ENCODE measurements at regions not wholly inside any gene's neighbourhood (a gene's known extent, or its start where the extent isn't known, plus 50 kb on each side); places are given as distances from the start of the nearest gene placed in this dataset.

- H3K9ac ChIP-seq (ENCODE audit: low read depth, low read length) = no peak overlapping the region
- no peak overlapping the region for H3K27ac ChIP-seq (ENCODE audit: low read depth, low read length)
- no peak overlapping the region for H3K4me3 ChIP-seq (ENCODE audit: low read length)
- H3K9me3 ChIP-seq (ENCODE audit: insufficient read depth, low read depth, low read length) = no peaks in the 10 kb centered on the region
- no peaks in the 10 kb centered on the region for H3K27me3 ChIP-seq (ENCODE audit: insufficient read depth, low read length)
- no peaks in the 10 kb centered on the region for H3K36me3 ChIP-seq (ENCODE audit: insufficient read depth, low read length)
- peaks cover 69% of the 10 kb centered on the region for H3K4me1 ChIP-seq (ENCODE audit: insufficient read depth, low read length)
- WGBS = 84% methylated on average over 2 of the region's 2 CpGs
Observed at GRCh38 chr6:14787677-14788076, 458.2 kb upstream of the JARID2 start.

- 88% methylated on average over 4 of the region's 4 CpGs for WGBS
- no peaks in the 10 kb centered on the region for H3K36me3 ChIP-seq (ENCODE audit: insufficient read depth, low read length)
- H3K27me3 ChIP-seq (ENCODE audit: insufficient read depth, low read length) = no peaks in the 10 kb centered on the region
- H3K4me1 ChIP-seq (ENCODE audit: insufficient read depth, low read length) = peaks cover 60% of the 10 kb centered on the region
- H3K9me3 ChIP-seq (ENCODE audit: insufficient read depth, low read depth, low read length) = no peaks in the 10 kb centered on the region
- H3K9ac ChIP-seq (ENCODE audit: low read depth, low read length) = no peak overlapping the region
- no peak overlapping the region for H3K4me3 ChIP-seq (ENCODE audit: low read length)
- H3K27ac ChIP-seq (ENCODE audit: low read depth, low read length) = no peak overlapping the region
Observed at GRCh38 chr6:14789996-14790395, 455.9 kb upstream of the JARID2 start.

GRCh38 chr6:14790976-14791375 lies 454.9 kb upstream of the JARID2 start:
- peaks cover 51% of the 10 kb centered on the region for H3K4me1 ChIP-seq (ENCODE audit: insufficient read depth, low read length)
- H3K27me3 ChIP-seq (ENCODE audit: insufficient read depth, low read length) = no peaks in the 10 kb centered on the region
- 100% methylated on average over 1 of the region's 1 CpG for WGBS
- H3K27ac ChIP-seq (ENCODE audit: low read depth, low read length) = no peak overlapping the region
- H3K36me3 ChIP-seq (ENCODE audit: insufficient read depth, low read length) = no peaks in the 10 kb centered on the region
- H3K9me3 ChIP-seq (ENCODE audit: insufficient read depth, low read depth, low read length) = no peaks in the 10 kb centered on the region
- no peak overlapping the region for H3K9ac ChIP-seq (ENCODE audit: low read depth, low read length)
- H3K4me3 ChIP-seq (ENCODE audit: low read length) = no peak overlapping the region

GRCh38 chr6:14791526-14791925 lies 454.3 kb upstream of the JARID2 start:
- H3K36me3 ChIP-seq (ENCODE audit: insufficient read depth, low read length) = no peaks in the 10 kb centered on the region
- H3K27ac ChIP-seq (ENCODE audit: low read depth, low read length) = no peak overlapping the region
- H3K4me1 ChIP-seq (ENCODE audit: insufficient read depth, low read length) = peaks cover 46% of the 10 kb centered on the region
- no peak overlapping the region for H3K4me3 ChIP-seq (ENCODE audit: low read length)
- H3K9me3 ChIP-seq (ENCODE audit: insufficient read depth, low read depth, low read length) = no peaks in the 10 kb centered on the region
- H3K27me3 ChIP-seq (ENCODE audit: insufficient read depth, low read length) = no peaks in the 10 kb centered on the region
- 67% methylated on average over 1 of the region's 2 CpGs for WGBS
- no peak overlapping the region for H3K9ac ChIP-seq (ENCODE audit: low read depth, low read length)

- H3K4me1 ChIP-seq (ENCODE audit: insufficient read depth, low read length) = peaks cover 41% of the 10 kb centered on the region
- 93% methylated on average over 6 of the region's 6 CpGs for WGBS
- H3K27me3 ChIP-seq (ENCODE audit: insufficient read depth, low read length) = no peaks in the 10 kb centered on the region
- H3K9me3 ChIP-seq (ENCODE audit: insufficient read depth, low read depth, low read length) = no peaks in the 10 kb centered on the region
- H3K4me3 ChIP-seq (ENCODE audit: low read length) = no peak overlapping the region
- no peak overlapping the region for H3K9ac ChIP-seq (ENCODE audit: low read depth, low read length)
- no peak overlapping the region for H3K27ac ChIP-seq (ENCODE audit: low read depth, low read length)
- H3K36me3 ChIP-seq (ENCODE audit: insufficient read depth, low read length) = no peaks in the 10 kb centered on the region
Observed at GRCh38 chr6:14792118-14792955, 453.5 kb upstream of the JARID2 start.

GRCh38 chr6:14795451-14795850 lies 450.4 kb upstream of the JARID2 start:
- no peak overlapping the region for H3K27ac ChIP-seq (ENCODE audit: low read depth, low read length)
- peaks cover 26% of the 10 kb centered on the region for H3K4me1 ChIP-seq (ENCODE audit: insufficient read depth, low read length)
- no peaks in the 10 kb centered on the region for H3K27me3 ChIP-seq (ENCODE audit: insufficient read depth, low read length)
- H3K9me3 ChIP-seq (ENCODE audit: insufficient read depth, low read depth, low read length) = no peaks in the 10 kb centered on the region
- no peak overlapping the region for H3K4me3 ChIP-seq (ENCODE audit: low read length)
- no peaks in the 10 kb centered on the region for H3K36me3 ChIP-seq (ENCODE audit: insufficient read depth, low read length)
- no peak overlapping the region for H3K9ac ChIP-seq (ENCODE audit: low read depth, low read length)
- WGBS = 93% methylated on average over 7 of the region's 7 CpGs

GRCh38 chr6:14796974-14797762 lies 448.7 kb upstream of the JARID2 start:
- no peak overlapping the region for H3K9ac ChIP-seq (ENCODE audit: low read depth, low read length)
- WGBS = 98% methylated on average over 2 of the region's 2 CpGs
- peaks cover 12% of the 10 kb centered on the region; the same call in 1 of the 2 replicates for H3K4me1 ChIP-seq (ENCODE audit: insufficient read depth, low read length)

GRCh38 chr6:14797875-14798593 lies 447.8 kb upstream of the JARID2 start:
- H3K36me3 ChIP-seq (ENCODE audit: insufficient read depth, low read length) = no peaks in the 10 kb centered on the region
- H3K4me1 ChIP-seq (ENCODE audit: insufficient read depth, low read length) = peaks cover 8% of the 10 kb centered on the region; the same call in 1 of the 2 replicates
- peak overlapping the region; percentile 77; the same call in 1 of the 2 replicates for H3K27ac ChIP-seq (ENCODE audit: low read depth, low read length)
- H3K27me3 ChIP-seq (ENCODE audit: insufficient read depth, low read length) = no peaks in the 10 kb centered on the region
- no peak overlapping the region for H3K4me3 ChIP-seq (ENCODE audit: low read length)
- no peak overlapping the region for H3K9ac ChIP-seq (ENCODE audit: low read depth, low read length)
- H3K9me3 ChIP-seq (ENCODE audit: insufficient read depth, low read depth, low read length) = no peaks in the 10 kb centered on the region

More at GRCh38 chr6:14796974-14797762, 448.7 kb upstream of the JARID2 start:
- no peaks in the 10 kb centered on the region for H3K9me3 ChIP-seq (ENCODE audit: insufficient read depth, low read depth, low read length)
- H3K4me3 ChIP-seq (ENCODE audit: low read length) = no peak overlapping the region
- no peaks in the 10 kb centered on the region for H3K27me3 ChIP-seq (ENCODE audit: insufficient read depth, low read length)
- H3K36me3 ChIP-seq (ENCODE audit: insufficient read depth, low read length) = no peaks in the 10 kb centered on the region
- no peak overlapping the region for H3K27ac ChIP-seq (ENCODE audit: low read depth, low read length)

GRCh38 chr6:14798594-14798982 lies 447.3 kb upstream of the JARID2 start:
- Histone ChIP-seq H3K4me1 (ENCODE audit: insufficient read depth, low read length) (peaks cover 8% of the 10 kb centered on the region; the same call in 1 of the 2 replicates), H3K4me3 (ENCODE audit: low read length) (no peak overlapping the region), H3K9ac (ENCODE audit: low read depth, low read length) (no peak overlapping the region), H3K27me3 (ENCODE audit: insufficient read depth, low read length) (no peaks in the 10 kb centered on the region), H3K36me3 (ENCODE audit: insufficient read depth, low read length) (no peaks in the 10 kb centered on the region), H3K9me3 (ENCODE audit: insufficient read depth, low read depth, low read length) (no peaks in the 10 kb centered on the region), H3K27ac (ENCODE audit: low read depth, low read length) (peak overlapping the region; percentile 77; the same call in 1 of the 2 replicates)
- WGBS = 91% methylated on average over 4 of the region's 4 CpGs

GRCh38 chr6:14798996-14799588 lies 446.8 kb upstream of the JARID2 start:
- 86% methylated on average over 2 of the region's 2 CpGs for WGBS
- Histone ChIP-seq H3K4me3 (ENCODE audit: low read length) (no peak overlapping the region), H3K36me3 (ENCODE audit: insufficient read depth, low read length) (no peaks in the 10 kb centered on the region), H3K9me3 (ENCODE audit: insufficient read depth, low read depth, low read length) (no peaks in the 10 kb centered on the region), H3K27ac (ENCODE audit: low read depth, low read length) (peak overlapping the region; percentile 77; the same call in 1 of the 2 replicates), H3K4me1 (ENCODE audit: insufficient read depth, low read length) (peaks cover 8% of the 10 kb centered on the region; the same call in 1 of the 2 replicates), H3K27me3 (ENCODE audit: insufficient read depth, low read length) (no peaks in the 10 kb centered on the region), H3K9ac (ENCODE audit: low read depth, low read length) (no peak overlapping the region)
